GM18505 (cell line): ENCODE measurements at regions not wholly inside any gene's neighbourhood (a gene's known extent, or its start where the extent isn't known, plus 50 kb on each side); places are given as distances from the start of the nearest gene placed in this dataset.

Experiments used
- ATAC-seq: cut with Tn5 transposase; IDR thresholded peaks from one replicate; pipeline ENCODE4 v1.9.1; 2021; ENCODE audit not compliant: unreplicated experiment
- POLR2A ChIP-seq: IDR thresholded peaks from 4 replicates; pipeline ENCODE4 v1.6.1; 2011; ENCODE audit warnings: borderline replicate concordance; ENCODE audit not compliant: insufficient read depth, insufficient read length; ENCODE audit errors: extremely low read depth

- no peak for TF ChIP-seq POLR2A
- ATAC-seq: no peak
Observed at GRCh38 chr5:175388531-175388930, 55.5 kb downstream of the DRD1 start.

GRCh38 chr5:175387144-175387543 lies 56.8 kb downstream of the DRD1 start:
- no peak for TF ChIP-seq POLR2A
- no peak for ATAC-seq

DNA sequence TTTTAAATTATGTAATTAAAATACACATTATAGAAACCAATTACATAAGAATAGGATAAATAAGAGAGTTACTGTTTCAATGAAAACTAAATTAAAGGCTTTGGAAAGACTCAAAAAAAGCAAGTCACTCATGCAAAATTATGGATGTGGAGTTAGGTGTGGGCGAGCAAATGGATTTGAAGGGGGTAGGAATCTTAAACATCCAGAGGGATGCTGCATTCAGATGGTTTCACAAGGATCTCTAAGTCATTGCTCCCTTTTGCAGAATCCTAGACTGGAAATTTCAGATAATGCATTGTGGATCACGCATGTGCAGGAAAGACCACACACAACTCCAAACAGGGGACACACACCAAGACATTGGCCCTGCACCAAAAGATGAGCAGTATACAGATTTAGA lies 57.5 kb downstream of the DRD1 start:
- TF ChIP-seq POLR2A: no peak
- no peak for ATAC-seq

DNA sequence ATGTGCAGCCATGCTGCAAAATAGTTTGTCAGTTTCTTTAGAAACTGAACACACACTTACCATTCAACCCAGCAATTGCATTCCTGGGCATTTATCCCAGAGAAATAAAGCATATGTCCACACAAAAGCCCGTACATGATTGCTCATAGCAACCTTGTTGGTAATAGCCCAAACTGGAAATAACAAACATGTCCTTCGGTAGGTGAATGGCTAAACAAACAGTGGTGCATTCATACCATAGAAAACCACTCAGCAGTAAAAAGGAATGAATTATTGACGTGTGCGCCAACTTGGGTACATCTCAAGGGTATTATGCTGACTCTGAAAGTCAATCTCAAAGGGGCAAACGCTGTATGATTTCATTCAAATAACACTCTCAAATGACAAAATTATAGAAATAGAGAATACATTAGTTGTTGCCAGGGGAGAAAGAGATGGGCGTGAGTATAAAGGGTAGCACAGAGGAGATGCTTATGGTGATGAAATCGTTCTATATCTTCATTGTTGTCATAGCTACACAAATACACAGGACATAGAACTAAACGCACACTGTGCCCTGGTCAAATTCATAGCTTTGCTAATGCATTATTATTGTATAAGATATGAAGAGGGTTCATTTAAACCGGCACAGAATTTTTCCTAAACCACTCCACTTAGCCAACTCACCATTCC lies 58.2 kb downstream of the DRD1 start:
- no peak for ATAC-seq

DNA sequence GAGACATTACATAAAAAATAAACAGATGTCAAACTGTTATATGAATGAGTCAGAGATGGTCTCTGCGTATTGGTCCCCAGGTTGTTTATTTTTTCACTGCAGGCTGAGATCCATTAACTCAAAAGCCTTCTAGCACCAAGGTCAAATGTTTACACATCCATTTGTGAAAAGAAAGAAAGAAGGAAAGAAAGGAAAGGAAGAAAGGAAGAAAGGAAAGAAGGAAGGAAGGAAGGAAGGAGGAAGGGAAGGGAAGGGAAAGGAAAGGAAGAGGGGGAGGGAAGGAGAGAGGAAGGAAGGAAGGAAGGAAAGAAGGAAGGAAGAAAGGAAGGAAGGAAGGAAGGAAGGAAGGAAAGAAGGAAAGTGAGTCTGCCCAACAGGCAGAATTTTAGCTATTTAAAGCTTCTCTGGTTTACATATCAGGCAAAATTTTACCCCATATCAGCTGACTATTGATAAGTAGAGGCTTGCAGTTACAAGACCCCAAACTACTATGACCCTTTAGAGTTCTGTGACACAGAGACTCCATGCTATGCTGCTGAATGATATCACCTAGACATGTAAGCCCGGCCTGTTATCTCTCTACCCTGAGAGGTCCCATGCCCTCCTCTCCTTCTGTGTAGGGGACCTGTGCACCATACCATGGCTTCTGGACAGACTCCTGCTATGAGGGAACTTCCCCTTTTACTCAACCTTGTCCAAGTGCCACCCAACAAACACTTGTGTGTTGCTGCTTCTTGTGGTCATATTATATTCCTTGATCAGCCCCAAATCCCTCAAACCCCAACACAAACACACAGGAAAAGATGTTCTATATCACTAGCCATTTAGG lies 59.0 kb downstream of the DRD1 start:
- ATAC-seq: no peak
- TF ChIP-seq POLR2A: no peak

More for the DNA sequence above, 58.2 kb downstream of the DRD1 start:
- TF ChIP-seq POLR2A: no peak

GRCh38 chr5:175383350-175383749 lies 60.6 kb downstream of the DRD1 start:
- no peak for ATAC-seq
- no peak for TF ChIP-seq POLR2A

- no peak for ATAC-seq
- no peak for TF ChIP-seq POLR2A
Observed at GRCh38 chr5:175382171-175382570, 61.8 kb downstream of the DRD1 start.

- TF ChIP-seq POLR2A: no peak
- no peak for ATAC-seq
Observed at GRCh38 chr5:175381130-175381529, 62.9 kb downstream of the DRD1 start.

GRCh38 chr5:175380701-175381100 lies 63.3 kb downstream of the DRD1 start:
- ATAC-seq: no peak
- TF ChIP-seq POLR2A: no peak

GRCh38 chr5:175379867-175380266 lies 64.1 kb downstream of the DRD1 start:
- ATAC-seq: no peak
- TF ChIP-seq POLR2A: no peak

DNA sequence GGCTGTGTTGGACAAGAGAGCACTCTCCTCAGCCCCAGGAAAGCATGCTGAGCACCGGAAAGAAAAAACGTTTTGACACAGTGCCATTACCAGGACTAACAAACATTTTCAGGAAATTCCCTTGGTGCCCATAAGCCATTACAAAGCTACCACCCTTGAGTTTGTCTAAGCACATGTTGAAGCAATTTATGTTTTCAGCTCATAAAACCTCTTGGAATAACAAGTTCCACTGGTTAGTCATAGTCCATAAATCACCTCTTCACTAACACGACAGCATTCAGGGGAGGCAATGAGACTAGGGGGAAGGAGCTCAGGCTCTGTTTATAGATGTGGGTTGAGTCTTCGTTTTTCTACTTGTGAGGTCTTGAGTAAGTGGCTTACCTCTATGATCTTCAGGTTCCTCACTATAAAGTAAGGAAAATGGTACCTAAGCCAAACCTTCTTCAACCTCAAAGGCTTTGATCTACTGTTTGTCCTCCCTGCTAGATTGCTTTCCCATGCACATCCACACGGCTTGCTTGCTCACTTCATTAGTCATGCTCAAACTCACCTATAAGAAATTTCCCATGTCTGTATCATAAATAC lies 65.4 kb downstream of the DRD1 start:
- no peak for ATAC-seq
- no peak for TF ChIP-seq POLR2A

DNA sequence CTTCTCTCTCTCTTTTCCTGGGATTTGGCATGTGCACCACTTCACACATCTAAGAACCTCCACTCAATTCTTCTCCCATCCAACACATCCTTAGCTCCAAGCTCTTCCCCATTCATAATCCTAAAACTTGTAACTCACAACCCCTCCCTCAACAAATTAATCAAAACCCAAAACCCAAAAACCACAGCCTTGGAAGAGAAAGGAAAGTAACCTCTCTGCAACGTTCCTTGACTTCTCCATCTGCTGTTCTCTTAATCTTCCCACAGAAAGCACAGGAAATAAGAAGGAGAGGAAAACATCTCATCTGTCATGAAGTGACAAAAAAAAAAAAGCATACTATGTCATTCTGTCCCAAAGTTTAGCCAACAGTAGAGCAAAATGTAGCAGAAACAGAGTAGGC lies 66.2 kb downstream of the DRD1 start:
- ATAC-seq: no peak
- no peak for TF ChIP-seq POLR2A

DNA sequence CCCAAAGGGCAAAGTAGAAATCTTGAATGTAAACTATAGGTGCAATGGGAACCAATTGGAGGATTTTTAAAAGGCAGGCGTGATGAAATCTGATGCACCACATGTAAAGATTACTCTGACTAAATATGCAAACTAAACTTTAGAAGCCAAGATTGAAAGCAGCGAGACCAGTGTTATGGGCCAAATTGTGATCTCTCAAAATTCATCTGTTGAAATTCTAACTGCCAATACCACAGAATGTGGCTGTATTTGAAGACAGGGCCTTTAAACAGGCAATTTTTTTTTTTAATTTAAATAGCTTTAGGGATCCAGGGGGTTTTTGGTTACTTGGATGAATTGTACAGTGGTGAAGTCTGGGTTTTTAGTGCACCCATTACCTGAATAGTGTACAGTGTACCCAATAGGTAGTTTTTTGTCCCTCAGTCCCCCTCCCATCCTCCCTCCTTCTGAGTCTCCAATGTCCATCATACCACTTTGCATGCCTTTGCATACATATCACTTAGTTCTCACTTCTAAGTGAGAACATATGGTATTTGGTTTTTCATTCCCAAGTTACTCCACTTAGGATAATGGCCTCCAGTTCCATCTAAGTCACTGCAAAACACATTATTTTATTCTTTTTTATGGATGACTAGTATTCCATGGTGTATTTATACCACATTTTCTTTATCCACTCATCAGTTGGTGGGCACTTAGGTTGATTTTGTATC lies 69.7 kb downstream of the DRD1 start:
- ATAC-seq: no peak
- TF ChIP-seq POLR2A: no peak
